GM21447 (cell line): ENCODE measurements at regions not wholly inside any gene's neighbourhood (a gene's known extent, or its start where the extent isn't known, plus 50 kb on each side); places are given as distances from the start of the nearest gene placed in this dataset.
"Not testable (repeated sequence)": the region's sequence is repeated elsewhere in the genome, so short reads cannot be mapped to it uniquely, and the experiment has no call there.

Experiments used
- ATAC-seq: cut with Tn5 transposase; IDR thresholded peaks from one replicate; pipeline ENCODE4 v1.9.1; 2021; ENCODE audit not compliant: unreplicated experiment

DNA sequence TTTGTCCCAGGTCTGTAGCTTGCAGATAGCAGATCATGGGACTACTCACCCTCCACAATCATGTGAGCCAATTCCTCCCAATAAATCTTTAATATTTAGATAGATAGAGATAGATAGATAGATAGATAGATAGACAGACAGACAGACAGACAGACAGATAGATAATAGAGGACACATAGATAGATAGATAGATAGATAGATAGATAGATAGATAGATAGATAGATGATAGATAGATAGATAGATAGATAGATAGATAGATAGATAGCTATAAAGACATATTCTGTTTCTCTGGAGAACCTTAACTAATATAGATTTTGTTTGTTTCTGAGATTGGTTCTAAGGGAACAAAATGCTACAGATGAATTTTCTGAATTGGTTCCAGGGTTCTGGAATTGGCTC is 82.3 kb upstream of the PRDX6 start:
- not testable (repeated sequence) for ATAC-seq

DNA sequence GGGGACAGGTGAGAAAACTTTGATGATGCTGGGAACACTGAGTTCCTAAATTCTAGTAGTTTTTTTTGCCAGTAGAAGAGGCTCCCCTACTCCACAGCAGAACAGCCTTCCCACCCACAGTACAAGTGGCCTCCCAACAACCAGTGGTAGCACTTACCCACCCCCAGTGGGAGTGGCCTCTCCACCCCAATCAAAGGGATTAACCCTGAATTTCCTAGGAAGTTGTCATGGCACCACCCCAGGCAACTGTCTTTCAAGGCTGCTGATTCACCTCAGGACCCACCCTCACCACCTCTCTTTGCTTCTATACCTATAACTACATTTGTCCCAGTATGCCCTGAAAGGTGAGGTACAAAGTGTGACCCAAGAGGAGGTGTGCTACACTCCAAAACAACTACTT is 81.4 kb upstream of the PRDX6 start:
- no peak for ATAC-seq

DNA sequence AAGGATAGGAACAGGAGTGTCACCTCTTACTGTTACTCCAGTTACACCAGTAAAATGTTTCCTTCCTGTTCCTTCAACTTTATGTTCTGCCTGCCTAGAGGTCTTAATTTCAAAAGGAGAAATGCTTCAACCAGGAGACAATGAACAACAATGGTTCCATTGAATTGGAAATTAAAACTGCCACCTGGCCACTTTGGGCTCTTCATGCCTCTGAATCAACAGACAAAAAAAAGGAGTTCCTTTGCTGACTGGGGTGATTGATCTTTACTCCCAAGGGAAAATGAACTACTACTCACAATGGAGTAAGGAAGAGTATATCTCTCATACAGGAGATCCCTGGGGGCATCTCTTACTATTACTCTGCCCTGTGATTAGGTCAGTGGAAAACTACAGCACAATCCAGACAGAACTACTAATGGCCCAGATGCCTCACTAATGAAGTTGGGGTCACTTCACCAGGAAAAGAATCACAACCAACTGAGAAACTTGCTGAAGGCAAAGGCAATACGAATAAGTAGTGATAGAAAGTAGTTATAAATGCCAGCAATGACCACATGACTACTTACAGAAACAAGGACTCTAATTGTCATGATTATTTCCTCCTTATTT is 76.6 kb upstream of the PRDX6 start:
- no peak for ATAC-seq

DNA sequence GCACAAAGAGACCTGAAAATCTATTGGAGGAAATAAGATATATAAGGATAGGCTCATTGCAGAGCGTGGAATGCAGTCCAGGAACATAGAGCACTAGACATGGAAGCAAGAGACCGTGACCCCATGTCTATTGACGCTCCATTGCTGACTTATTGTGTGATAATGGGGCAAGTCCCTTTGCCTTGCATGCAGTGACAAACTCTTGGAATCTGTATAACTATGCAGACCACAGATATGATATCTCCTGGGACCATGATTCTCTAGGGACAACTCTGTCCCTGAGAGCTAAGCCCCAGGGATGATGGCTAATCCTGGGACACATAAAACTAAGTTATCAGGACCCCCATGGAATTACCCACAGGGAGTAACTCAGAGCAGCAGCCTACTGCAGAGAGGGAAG is 73.1 kb upstream of the PRDX6 start:
- no peak for ATAC-seq

DNA sequence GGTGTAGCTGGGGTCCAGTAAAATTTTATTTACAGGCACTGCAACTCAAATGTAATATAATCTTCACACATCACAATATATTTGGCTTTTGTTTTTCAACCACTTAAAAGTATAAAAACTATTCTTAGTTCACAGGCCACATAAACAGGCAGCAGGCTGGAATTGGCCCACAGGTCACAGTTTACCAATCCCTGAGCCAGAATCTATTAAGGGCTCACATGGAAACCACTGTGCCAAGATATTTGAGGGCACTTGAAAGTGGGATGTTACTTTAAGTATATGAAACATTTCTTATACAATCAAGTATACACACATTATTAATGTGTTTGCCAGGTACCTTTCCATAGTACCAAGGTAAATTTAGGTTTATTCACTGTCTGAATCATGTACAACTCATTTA is 71.9 kb upstream of the PRDX6 start:
- ATAC-seq, result no peak

DNA sequence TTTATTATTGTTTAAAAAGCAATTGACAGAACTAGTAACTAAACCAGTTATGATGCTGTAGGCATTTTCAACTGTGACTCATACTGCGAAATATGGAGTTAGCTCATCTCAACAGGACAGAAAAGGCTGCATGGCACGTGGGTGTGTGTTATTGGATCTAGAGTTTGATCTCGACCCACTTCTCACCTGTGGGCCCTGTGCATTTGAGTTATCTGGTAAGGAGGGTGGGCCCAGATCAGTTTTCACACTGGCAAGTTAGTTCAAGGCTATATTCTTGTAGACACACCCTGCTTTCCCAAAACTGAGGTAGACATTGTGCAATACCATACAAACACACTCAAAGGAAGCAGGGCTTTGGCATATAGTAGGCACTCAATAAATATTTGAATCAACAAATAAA is 71.3 kb upstream of the PRDX6 start:
- ATAC-seq, result no peak

DNA sequence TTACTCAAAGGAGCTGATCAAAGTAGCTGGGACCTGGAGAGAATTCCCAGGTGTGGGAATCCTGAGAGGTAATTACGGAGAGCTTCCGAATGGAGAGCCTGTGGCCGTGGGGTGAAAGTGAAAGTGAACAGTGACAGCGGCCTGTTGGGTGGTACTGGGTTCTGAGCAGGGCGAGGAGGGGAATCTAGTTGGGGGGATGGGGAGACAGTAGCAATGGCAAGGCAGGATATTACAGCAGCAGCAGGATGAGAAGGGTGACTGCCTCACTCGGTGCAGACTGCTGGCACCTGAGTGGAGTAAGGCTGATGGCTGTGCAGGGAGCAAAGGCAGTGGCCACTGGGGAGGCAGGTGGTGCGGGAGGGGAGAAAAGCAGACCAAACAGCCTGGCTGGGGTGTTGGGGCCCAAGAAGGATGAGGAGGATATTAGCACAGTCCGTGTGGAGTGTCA is 70.3 kb upstream of the PRDX6 start:
- no peak for ATAC-seq

DNA sequence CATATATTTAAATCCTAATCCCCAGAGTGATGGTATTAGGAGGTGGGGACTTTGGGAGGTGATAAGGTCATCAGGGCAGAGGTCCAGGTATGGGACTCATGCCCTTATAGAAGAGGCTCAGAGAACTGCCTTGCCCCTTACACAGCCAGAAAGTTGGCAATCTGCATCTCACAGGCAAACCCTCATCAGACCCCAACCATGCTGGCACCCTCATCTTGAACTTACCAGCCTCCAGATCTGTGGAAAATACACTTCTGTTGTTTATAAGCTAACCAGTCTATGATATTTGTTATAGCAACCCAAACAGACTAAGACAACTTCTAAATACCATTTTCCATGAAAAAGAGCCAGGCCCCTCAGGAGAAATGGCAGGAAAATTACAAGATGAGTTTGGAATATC is 69.3 kb upstream of the PRDX6 start:
- no peak for ATAC-seq

DNA sequence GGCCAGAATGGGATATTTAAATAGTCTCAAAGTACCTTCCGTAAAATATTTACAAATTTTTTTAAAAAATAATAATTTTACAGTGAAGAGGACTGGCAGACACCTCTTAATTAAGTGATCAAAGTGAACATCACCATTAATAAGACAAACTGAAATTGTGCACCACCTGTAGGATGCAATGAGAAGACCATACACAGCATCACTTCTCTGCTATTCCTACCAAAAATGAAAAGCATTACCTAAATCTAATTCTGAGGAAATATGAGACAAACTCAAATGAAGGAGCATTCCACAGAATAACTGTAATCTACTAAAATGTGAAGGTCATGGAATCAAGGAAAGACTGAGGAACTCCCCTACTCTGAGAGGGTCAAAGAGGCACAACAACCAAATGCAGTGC is 68.2 kb upstream of the PRDX6 start:
- no peak for ATAC-seq

DNA sequence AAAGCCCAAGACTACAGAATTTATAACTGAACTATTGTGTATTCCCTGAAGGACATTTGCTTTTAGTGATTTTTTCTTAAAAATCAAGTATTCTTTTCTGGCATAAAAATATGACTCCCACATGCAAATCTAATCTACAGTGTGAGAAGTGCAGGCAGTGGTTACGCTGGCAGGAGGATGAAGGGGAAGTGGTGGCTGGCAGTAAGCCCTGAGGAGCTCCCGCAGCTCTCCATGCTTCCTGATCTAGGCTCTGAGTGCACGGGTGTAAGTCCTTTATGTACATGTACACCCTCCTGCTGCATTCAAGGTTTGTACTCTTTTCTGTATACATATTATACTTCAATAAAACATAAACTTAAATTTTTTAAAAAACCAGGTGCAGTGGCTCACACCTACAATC is 67.5 kb upstream of the PRDX6 start:
- ATAC-seq, result peak; percentile 28

DNA sequence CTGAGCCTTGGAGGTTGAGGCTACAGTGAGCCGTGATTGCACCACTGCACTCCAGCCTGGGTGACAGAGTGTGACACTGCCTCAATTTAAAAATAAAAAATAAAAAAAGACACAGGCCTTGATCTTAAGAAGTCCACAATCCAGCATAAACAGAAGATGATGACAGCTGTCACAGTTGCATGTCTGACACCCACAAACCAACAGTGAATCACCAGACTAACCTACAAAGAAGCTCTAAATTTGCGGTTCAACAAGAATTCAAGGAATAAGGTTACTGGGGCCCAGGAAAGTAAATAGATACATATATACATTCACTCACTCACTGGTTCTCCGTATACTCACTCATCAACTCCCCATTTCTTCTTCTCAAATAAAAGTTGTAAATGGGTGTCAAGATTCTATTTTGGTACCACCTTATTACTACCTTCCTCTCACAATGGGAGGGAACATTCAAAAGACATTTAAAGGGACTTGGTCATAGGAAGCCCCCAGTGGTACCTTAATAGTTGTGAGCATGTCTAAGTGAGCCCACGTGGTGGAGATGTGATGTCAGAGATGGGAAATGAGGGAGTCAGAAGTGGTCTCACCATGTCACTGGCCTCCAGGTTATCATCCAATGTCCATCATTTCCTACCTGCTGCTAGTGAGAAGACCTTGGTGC is 66.9 kb upstream of the PRDX6 start:
- no peak for ATAC-seq

DNA sequence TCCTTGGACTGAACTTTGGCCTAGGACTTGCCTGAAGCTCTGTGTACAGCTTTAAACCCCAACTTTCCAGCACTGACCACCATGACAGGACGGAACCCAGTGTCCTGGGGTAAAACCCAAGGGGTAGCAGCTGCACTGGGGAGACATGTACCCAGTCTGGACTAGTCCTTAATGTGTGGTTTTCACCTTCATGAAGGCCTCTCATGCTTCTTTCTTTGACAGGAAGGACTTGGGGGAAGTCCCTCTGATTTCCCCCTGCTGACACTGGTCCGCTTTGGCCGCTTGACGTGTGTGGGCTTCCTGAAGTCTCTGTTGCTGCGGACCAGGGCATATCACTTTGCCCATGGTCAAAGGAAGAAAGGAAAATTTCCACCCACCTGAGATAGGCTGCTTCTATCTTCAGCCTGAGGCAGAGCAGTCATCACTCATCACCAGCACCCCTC is 66.3 kb upstream of the PRDX6 start:
- peak; percentile 50 for ATAC-seq

DNA sequence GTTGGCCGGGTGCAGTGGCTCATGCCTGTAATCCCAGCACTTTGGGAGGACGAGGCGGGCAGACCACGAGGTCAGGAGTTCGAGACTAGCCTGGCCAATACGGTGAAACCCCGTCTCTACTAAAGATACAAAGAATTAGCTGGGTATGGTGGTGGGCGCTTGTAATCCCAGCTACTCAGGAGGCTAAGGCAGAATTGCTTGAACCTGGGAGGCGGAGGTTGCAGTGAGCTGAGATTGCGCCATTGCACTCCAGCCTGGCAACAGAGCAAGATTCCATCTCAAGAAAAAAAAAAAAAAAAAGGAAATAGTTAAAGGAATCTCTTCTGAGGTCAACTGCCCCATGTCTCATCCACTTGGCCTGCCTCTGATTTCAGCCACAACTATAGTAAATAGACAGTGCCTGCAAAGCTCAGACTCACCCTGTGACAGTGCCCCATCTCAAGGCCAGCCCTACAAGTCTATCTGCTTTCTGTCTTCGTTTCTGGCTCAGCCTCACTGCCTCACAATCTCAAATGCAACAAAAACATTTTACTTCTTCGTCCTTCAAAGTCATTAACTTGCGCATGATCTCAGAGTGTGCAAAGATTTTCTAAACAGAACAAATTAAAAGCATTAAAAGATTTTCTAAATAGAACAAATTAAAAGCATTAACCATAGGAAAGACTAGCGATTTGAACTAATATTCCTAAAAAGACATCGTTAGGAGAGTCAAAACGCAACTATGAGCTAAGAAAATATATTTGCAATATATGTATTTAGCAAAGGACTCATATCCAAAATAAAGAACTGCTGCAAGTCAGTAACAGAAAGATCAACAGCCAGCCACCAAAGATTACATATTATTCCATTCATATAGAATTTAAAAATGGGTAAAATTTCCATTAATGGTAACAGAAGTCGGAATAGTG is 65.0 kb upstream of the PRDX6 start:
- no peak for ATAC-seq

DNA sequence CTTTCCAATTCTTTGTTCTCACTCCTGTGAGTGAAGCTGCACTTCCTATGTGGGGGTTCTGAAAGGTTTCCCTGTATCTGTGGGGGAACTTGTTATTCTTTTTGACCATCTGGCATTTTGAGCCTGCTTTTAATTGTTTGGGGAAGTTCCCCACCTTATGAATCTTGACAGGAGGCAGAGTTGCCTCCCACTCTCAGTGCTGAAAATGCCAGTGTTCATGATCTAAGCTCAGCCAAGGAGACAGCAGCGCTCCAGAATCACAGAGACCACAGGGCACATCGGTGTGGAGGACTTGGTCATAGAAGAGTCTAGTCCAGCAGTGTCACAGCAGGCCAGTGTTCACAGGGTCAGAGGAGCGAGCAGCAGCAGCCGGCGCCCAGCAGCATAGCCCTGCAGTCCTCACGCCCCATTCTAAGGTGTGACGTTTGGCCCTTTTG is 63.8 kb upstream of the PRDX6 start:
- no peak for ATAC-seq

DNA sequence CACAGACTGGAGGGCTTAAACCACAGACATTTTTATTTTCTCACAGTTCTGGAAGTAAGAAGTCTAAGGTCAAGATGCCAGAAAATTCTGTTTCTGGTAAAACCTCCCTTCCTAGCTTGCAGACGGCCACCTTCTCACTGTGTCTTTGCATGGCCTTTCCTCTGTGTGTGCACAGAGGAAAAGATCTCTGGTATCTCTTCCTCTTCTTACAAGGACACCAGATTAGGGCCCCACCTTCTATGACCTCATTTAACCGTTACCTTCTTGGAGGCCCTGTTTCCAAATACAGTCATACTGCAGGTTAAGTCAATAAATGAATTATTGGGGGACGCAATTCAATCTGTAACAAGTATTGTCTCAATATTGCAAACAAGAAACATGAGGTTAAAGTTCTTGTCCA is 63.0 kb upstream of the PRDX6 start:
- peak; percentile 35 for ATAC-seq

DNA sequence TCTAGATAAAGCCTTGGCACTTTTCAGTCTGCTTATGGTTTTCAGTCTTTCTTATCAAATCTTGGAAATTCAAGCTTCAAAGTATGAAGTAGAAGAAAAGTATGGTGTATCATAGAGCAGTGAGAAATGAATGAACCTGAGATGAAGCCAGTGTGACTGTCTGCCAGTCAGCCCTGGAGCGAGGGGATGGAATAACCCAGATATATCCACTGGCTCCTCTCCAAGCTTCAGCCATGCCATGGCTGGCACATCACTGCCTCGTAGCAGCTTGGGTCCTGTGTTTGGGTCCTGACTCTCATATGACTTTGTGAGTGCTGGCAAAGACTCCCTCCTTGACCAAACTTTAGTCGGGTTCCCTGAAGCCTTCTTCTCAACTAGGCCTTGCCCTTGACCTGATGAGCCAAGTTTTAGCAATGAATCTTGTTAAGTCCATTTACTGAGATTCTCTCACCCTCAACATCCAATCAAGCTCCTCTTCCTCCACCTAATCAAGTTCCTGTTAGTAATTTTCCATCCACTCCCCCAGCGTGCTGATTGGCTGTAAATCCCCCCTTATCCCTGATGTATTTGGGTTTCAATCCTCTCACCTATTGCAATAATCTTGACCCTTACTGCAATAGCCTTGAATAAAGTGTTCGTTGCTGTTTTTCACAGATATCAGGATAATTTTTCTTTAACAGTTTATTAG is 62.5 kb upstream of the PRDX6 start:
- ATAC-seq, result no peak

DNA sequence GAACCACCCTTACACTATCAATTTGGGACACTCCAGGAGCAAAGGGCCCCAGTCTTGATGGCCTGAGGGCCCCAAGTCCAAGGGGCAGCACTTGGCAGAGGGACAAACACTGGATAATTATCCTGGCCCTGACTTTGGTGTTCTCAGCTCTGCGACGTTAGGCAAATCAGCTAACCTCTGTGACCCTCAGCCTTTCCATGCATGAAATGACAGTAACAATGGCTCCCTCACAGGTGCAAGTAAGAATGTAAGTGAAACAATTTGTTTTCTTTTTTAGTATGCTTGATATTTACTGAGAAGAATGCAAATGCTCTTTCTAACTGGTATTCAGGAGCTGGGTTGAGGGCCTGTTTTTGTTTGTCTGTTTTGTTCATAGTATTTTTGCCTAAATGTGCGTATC is 61.6 kb upstream of the PRDX6 start:
- ATAC-seq, result peak; percentile 33

DNA sequence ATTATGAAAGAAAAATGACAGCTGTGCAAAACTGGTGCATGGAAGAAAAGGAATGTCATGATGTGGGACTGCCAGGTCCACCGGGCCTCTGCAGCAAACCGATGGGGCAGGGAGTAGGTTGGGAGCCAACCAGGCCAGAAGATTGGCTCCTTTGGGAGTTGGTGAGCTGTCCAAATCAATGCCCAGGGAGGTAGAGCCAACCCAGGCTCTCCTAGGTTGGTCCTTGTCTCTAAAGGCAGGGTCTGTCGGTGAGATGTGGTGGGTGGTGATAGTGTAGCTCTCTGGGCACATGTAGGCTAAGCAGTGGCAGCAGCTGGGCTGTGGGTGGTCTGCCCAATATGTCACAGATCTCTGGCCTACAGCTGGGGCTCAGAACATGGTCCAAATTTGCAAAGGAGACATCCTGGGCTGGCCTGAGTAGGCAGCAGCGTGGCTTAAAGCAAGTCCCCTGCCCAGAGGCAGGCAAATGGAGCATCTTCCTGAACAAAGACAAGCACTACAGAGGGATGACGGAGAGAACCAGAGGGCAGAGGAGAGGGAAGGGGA is 61.2 kb upstream of the PRDX6 start:
- no peak for ATAC-seq

DNA sequence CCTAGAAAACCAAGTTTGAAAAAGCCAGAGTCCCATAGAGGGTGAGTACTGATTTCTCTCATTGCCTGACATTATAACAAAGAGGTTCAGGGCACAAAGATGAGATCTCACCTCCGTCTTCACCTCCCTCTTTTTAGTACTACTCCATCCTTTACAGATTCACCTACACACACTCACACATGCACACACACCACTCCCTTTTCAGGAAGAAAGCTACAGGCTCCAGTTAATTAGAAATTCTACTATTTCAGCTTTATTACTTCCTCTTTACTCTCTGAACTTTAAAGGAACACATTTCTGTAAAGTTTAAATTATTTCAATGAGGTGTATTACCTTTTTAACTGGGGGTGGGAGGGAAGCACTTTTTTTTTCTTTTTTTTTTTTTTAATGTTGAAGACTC is 59.6 kb upstream of the PRDX6 start:
- ATAC-seq, result no peak

DNA sequence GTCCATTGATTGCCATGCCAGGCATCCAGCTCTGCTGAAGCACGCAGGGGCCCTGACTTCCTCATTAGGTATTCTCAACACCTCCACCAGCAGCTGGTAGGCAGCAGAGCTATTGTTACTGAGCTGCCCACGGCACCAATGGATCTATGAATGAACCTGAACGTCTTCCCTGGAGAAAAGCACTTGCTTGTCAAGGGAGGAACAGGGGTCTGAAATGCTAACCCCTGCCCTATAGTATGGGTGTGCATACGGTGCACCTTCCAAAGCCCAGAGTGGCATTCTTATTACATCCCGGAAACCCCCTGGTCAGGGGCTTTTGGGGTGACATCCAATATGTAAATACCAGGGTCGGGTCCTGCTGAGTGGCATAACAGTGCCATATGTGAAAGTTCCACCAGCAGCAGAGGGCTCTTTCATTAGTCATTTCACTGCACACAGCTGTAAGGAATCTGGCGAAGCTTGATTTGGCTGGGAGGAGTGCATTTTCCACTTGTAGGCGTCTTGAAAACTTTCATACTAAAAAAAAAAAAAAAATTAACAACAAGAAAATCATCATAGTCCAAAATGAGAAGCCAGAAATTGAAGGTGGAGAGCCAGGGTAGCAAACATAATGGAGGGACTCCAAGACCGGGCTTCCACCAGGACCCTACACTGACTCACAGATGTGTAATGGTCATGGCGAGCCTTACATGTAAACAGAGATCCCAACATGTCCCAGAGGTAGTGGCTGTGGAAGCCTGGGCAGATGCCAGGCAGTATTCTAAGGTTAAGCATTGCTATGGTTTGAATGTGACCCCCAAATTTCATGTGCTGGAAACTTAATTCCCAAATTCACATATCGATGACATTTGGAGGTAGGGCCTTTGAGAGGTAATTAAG is 58.8 kb upstream of the PRDX6 start:
- peak; percentile 42 for ATAC-seq
